NOMO-1 treated with DMSO at 0.1 percent for 48 hours (cell line): ENCODE measurements at regions not wholly inside any gene's neighbourhood (a gene's known extent, or its start where the extent isn't known, plus 50 kb on each side); places are given as distances from the start of the nearest gene placed in this dataset.
"Not testable (repeated sequence)": the region's sequence is repeated elsewhere in the genome, so short reads cannot be mapped to it uniquely, and the experiment has no call there.

Source experiments
- DNase-seq: peaks from one replicate; lab custom pipeline; 2025; ENCODE audit not compliant: unreplicated experiment; lab: John Stamatoyannopoulos, UW

- no peak for DNase-seq
Measured at GRCh38 chr10:71081229-71081560, 131.2 kb upstream of the UNC5B start.

DNA sequence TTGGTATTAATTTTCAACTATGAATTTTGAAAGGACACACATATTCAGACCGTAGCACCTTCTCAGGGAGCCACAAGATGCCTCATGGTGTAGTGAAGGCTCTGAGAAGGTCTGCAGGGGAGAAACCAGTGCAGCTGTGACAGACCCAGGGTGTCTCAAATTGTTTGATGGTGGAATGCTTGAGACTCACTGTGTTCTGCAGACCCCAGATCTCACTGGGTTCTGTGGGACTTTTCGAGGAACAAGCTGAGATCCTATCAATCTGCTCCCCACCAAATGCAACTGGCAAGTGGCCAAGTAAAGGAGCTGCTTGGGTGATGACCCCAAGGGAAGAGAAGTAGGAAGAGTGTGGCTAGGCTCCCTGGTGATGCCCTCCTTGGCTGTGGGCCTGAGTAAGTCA, 130.5 kb upstream of the UNC5B start:
- no peak for DNase-seq

DNA sequence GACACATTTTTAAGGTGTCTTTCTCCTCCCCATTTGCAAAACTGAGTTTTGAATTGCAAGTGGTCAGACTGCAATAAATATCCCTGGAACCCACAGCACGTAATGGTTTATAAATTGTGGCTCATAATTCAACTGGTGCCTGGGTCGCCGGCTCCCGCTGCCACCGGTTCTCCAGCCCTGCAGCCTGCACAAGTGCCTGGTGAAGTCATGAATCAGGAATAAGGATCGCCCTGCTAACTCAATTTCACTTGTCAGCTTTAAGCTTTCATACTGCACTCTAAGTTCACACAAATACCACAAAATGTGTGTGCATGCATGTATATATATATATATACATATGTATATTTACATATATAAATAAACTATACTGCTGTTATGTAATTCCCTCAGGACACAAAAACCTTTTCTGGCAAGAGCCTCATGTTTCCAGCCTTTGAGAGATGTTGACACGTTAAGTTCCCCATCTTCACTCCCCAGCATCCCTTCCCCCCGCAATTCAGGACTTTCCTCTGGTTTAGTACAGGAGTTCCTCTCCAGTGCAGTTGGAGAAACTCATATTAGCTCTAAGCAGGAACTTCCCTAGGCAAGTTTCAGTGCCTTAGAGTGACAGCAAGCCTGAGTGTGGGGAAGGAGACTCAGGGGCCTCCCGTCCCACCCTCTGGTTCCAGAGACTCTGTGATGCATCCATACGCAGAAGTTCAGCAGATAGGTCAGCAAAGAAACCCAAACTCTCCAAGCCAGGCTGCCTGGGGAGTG, 129.2 kb upstream of the UNC5B start:
- DNase-seq, result peak; percentile 8

DNA sequence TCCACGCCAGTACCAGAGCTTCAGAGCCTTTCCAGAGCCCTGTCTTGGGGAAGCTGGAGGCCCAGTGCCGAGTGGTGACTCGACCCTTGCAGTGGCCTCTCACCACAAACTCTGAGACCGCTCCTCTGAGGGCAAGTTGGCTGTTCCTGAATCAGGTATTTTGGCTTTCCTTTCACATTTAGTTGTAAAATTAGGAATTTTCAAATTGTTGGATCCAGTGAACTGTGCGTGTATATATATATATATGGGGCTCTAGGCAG, 128.7 kb upstream of the UNC5B start:
- no peak for DNase-seq

GRCh38 chr10:71084061-71084817, 128.1 kb upstream of the UNC5B start:
- DNase-seq, result no peak

GRCh38 chr10:71084818-71085126, 127.6 kb upstream of the UNC5B start:
- DNase-seq, result no peak

- DNase-seq, result no peak
Measured at GRCh38 chr10:71085689-71086438, 126.5 kb upstream of the UNC5B start.

- no peak for DNase-seq
Measured at GRCh38 chr10:71086439-71087080, 125.8 kb upstream of the UNC5B start.

DNA sequence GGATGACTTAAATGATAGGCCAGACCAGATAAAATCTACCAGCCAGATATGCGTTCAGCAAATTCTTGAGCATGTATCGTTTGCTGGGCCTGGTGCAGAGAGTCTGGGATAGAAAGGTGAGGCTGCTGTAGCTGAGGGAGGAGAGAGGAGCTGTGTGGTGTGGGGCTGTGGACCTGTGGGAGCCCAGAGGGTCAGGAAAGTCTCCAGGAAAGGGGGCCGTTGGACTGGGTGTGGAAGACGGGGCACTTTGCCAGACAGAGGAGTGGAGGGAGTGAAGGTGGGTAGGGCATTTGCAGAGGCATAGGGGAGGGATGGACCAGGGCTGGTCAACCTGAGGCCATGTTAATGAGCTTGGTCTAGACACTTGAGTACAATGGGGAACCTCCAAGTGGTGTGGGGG, 124.7 kb upstream of the UNC5B start:
- DNase-seq, result no peak

- no peak for DNase-seq
Measured at GRCh38 chr10:71088054-71088453, 124.3 kb upstream of the UNC5B start.

- DNase-seq, result not testable (repeated sequence)
Measured at GRCh38 chr10:71088578-71088977, 123.8 kb upstream of the UNC5B start.

- DNase-seq, result no peak
Measured at GRCh38 chr10:71089162-71089561, 123.2 kb upstream of the UNC5B start.

GRCh38 chr10:71090330-71090729, 122.0 kb upstream of the UNC5B start:
- no peak for DNase-seq

DNA sequence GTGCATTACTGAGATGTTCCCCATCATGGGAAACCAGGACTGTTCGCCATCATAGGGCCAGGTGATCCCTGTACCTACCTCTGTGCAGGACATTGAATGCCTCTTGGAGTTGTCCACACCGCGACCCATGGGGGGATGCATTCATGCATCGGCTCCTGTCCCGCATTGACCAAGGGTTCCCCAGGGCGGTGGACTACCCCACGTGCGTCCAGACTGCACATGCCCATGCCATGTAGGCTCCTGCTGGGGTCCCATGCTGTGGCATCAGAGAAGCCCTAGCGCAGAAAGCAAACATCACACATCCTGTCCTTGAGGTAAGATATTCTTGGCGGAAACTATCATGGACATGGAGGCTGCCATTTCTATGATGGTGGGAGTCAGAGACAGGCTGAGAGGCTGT, 121.6 kb upstream of the UNC5B start:
- no peak for DNase-seq

DNA sequence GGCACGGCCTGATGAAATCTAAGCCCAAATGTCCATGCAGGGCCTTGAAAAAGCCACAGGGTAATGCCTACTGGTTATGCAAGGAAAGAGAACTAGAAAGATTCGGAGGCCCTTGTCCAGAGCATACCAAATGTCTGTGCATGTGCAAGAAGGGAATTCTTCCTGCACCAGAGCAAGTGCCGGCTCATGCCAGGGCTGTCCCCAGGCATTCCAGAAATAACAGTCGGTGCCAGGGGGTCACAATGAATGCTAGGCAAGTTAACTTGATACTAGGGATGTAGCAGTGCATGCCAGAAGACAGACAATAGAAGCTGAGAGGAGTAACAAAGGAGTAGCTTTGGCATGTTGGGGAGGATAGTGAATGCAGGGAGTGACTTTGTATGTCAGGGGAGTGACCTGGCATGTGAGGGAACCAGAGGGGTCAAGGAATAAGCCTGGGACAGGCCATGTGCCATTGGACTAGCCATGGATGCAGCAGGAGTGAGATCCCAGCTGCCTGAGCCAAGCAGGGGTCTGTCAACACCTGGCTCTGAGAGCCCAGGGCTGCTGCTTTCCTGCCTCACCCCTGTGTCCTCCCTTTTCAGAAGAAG, 119.5 kb upstream of the UNC5B start:
- no peak for DNase-seq

- no peak for DNase-seq
Measured at GRCh38 chr10:71093531-71093930, 118.8 kb upstream of the UNC5B start.

DNA sequence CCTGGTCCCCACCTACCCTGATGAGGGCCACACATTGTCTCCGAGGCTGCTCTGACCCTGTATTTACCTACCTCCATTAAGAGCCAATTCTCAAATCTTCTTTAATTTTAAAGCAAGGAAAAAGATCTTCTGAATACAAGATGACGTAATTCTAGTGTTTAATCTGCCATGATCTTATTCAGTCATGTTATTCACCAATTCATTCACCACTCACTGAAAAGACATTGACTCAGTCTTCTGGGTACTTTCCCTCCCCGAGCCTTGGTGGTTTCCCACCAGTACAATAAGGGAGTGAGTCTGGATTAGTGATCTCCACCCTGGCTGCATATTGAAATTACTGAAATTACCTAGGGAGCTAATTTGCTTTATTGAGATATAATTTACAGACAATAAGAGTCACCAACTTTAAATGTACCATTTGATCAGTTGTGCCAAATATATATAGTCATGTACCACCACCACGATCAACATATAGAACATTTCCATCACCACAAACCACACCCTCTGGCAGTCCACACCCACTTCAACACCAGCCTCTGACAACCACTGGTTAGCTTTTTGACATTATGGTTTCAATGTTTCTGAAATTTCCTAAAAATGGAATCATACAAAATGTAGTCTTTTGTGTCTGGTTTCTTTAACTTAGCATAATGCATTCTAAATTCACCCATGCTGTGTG, 117.5 kb upstream of the UNC5B start:
- DNase-seq, result no peak

DNA sequence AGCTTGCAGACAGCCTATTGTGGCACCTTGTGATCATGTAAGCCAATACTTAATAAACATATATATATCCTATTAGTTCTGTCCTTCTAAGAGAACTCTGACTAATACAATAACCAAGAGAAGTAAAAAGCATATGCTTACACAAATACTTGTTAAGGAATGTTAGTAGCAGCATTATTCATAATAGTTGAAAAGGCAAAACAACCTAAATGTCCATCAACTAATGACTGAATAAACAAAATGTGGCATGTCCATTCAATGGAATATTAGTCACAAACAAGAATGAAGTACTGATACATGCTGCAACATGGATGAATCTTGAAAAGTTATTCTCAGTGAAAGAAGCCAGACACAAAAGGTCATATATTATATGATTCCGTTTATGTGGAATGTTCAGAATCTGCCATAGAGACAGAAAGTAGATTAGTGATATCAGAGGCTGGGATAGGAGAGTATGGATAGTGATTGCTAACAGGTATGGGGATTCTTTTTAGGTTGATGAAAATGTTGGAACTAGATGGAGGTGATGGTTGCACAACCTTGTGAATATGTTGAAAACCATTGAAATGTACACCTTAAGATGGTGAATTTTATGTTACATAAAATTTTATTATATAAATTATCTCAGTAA, 112.5 kb upstream of the UNC5B start:
- DNase-seq, result no peak

- DNase-seq, result no peak
Measured at GRCh38 chr10:71103961-71104360, 108.4 kb upstream of the UNC5B start.

DNA sequence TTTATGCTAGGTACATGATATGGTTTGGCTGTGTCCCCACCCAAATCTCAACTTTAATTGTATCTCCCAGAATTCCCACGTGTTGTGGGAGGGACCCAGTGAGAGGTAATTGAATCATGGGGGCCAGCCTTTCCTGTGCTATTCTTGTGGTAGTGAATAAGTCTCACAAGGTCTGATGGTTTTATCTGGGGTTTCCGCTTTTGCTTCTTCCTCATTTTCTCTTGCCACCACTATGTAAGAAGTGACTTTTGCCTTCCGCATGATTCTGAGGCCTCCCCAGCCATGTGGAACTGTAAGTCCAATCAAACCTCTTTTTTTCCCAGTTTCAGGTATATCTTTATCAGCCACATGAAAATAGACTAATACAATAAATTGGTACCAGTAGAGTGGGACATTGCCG, 106.2 kb upstream of the UNC5B start:
- peak; percentile 77 for DNase-seq

- not testable (repeated sequence) for DNase-seq
Measured at GRCh38 chr10:71107117-71107516, 105.3 kb upstream of the UNC5B start.
